SK-N-SH treated with all-trans-retinoic acid at 6 μM for 48 hours (cell line): ENCODE measurements at regions not wholly inside any gene's neighbourhood (a gene's known extent, or its start where the extent isn't known, plus 50 kb on each side); places are given as distances from the start of the nearest gene placed in this dataset.

ENCODE experiments used
- ARNTL ChIP-seq: fragments of 450-650 bp; formaldehyde crosslinking; IDR thresholded peaks from 2 replicates; pipeline ENCODE4 v1.5.0; 2020; ENCODE audit warnings: low read depth, mild to moderate bottlenecking, moderate library complexity, borderline replicate concordance
- BACH2 ChIP-seq: fragments of 250-450 bp; sonication (Bioruptor Pico); IDR thresholded peaks from 2 replicates; pipeline ENCODE4 v1.9.0; 2021; ENCODE audit warnings: mild to moderate bottlenecking, borderline replicate concordance
- ESRRG ChIP-seq: fragments of 250-450 bp; sonication (Bioruptor Pico); IDR thresholded peaks from 2 replicates; pipeline ENCODE4 v1.6.1; 2021; ENCODE audit warnings: mild to moderate bottlenecking
- GLIS3 ChIP-seq: fragments of 250-450 bp; sonication (Bioruptor Pico); IDR thresholded peaks from 2 replicates; pipeline ENCODE4 v1.5.0; 2020; ENCODE audit warnings: mild to moderate bottlenecking, moderate library complexity
- OSR1 ChIP-seq: fragments of 250-450 bp; sonication (Bioruptor Pico); IDR thresholded peaks from 2 replicates; pipeline ENCODE4 v1.8.0; 2022; ENCODE audit warnings: moderate library complexity, mild to moderate bottlenecking, inconsistent platforms
- RARB ChIP-seq: fragments of 250-450 bp; sonication (Bioruptor Pico); IDR thresholded peaks from 2 replicates; pipeline ENCODE4 v1.8.0; 2021; ENCODE audit warnings: mild to moderate bottlenecking, moderate library complexity
- TOX ChIP-seq: fragments of 250-450 bp; sonication (Bioruptor Pico); IDR thresholded peaks from 2 replicates; pipeline ENCODE4 v1.8.0; 2021; ENCODE audit warnings: mild to moderate bottlenecking, moderate library complexity, borderline replicate concordance
- ZFP3 ChIP-seq: fragments of 250-450 bp; sonication (Bioruptor Pico); IDR thresholded peaks from 2 replicates; pipeline ENCODE4 v1.5.0; 2020; ENCODE audit warnings: mild to moderate bottlenecking, moderate library complexity
- ZFP30 ChIP-seq: fragments of 450-650 bp; formaldehyde crosslinking; IDR thresholded peaks from 2 replicates; pipeline ENCODE4 v1.5.0; 2022; ENCODE audit warnings: mild to moderate bottlenecking, moderate library complexity
- ZNF565 ChIP-seq: fragments of 450-650 bp; formaldehyde crosslinking; conservative IDR thresholded peaks from 2 replicates; pipeline ENCODE4 v1.5.0; 2020; ENCODE audit warnings: low read depth, mild to moderate bottlenecking, moderate library complexity
- TF ChIP-seq, protein P1 (sequence below): fragments of 250-450 bp; sonication (Bioruptor Pico); IDR thresholded peaks from 2 replicates; pipeline ENCODE4 v1.8.0; 2020; ENCODE audit warnings: mild to moderate bottlenecking, moderate library complexity, borderline replicate concordance
- TF ChIP-seq, protein P2 (sequence below): fragments of 250-450 bp; sonication (Bioruptor Pico); IDR thresholded peaks from 2 replicates; pipeline ENCODE4 v1.5.0; 2020; ENCODE audit warnings: mild to moderate bottlenecking, moderate library complexity

DNA sequence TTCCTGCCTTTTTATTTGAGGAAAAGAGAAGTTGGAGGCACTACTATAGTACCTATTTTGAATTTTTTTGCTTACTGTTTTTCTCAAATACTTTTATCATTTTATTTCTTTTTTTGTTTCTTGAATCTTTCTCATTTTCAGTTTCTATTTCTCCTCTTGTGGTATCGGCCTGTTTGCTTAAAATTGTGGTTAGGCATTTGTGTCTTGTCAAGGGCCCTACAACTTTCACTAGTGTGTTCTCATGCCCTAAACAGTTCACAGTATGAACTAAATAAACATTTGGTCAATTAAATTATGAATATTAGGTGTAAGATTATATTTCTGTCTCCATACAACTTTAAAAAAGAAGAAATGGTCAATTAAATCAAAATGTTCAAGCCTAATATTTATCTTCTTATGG lies 613.5 kb downstream of the MBD2 start:
- TF ChIP-seq, protein P1, sequence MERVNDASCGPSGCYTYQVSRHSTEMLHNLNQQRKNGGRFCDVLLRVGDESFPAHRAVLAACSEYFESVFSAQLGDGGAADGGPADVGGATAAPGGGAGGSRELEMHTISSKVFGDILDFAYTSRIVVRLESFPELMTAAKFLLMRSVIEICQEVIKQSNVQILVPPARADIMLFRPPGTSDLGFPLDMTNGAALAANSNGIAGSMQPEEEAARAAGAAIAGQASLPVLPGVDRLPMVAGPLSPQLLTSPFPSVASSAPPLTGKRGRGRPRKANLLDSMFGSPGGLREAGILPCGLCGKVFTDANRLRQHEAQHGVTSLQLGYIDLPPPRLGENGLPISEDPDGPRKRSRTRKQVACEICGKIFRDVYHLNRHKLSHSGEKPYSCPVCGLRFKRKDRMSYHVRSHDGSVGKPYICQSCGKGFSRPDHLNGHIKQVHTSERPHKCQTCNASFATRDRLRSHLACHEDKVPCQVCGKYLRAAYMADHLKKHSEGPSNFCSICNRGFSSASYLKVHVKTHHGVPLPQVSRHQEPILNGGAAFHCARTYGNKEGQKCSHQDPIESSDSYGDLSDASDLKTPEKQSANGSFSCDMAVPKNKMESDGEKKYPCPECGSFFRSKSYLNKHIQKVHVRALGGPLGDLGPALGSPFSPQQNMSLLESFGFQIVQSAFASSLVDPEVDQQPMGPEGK = no peak
- TF ChIP-seq TOX (no peak), RARB (CRISPR knock-in tag) (no peak), ZFP30 (CRISPR knock-in tag) (no peak), ESRRG (no peak), BACH2 (CRISPR knock-in tag) (no peak), GLIS3 (CRISPR knock-in tag) (no peak), ARNTL (no peak), OSR1 (CRISPR knock-in tag) (no peak), ZFP3 (no peak), ZNF565 (no peak)
- TF ChIP-seq, protein P2, sequence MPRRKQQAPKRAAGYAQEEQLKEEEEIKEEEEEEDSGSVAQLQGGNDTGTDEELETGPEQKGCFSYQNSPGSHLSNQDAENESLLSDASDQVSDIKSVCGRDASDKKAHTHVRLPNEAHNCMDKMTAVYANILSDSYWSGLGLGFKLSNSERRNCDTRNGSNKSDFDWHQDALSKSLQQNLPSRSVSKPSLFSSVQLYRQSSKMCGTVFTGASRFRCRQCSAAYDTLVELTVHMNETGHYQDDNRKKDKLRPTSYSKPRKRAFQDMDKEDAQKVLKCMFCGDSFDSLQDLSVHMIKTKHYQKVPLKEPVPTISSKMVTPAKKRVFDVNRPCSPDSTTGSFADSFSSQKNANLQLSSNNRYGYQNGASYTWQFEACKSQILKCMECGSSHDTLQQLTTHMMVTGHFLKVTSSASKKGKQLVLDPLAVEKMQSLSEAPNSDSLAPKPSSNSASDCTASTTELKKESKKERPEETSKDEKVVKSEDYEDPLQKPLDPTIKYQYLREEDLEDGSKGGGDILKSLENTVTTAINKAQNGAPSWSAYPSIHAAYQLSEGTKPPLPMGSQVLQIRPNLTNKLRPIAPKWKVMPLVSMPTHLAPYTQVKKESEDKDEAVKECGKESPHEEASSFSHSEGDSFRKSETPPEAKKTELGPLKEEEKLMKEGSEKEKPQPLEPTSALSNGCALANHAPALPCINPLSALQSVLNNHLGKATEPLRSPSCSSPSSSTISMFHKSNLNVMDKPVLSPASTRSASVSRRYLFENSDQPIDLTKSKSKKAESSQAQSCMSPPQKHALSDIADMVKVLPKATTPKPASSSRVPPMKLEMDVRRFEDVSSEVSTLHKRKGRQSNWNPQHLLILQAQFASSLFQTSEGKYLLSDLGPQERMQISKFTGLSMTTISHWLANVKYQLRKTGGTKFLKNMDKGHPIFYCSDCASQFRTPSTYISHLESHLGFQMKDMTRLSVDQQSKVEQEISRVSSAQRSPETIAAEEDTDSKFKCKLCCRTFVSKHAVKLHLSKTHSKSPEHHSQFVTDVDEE (CRISPR knock-in tag) = no peak
